ENCODE measurements at regions not wholly inside any gene's neighbourhood (a gene's known extent, or its start where the extent isn't known, plus 50 kb on each side); places are given as distances from the start of the nearest gene placed in this dataset.

GRCh38 chr16:86044881-86045590 lies 146.1 kb downstream of the IRF8 start:
- Histone ChIP-seq H3K27ac (ENCODE audit: low read depth, low read length) (no peak overlapping the region), H3K4me3 (ENCODE audit: low read depth in 1 of 2, low read length in 2 of 2) (no peak overlapping the region), H3K9ac (ENCODE audit: low read depth in 1 of 2, low read length in 2 of 2) (peak overlapping the region in 1 of 2 donors; percentile 12), H3K9me3 (ENCODE audit: control insufficient read depth in 1 of 2, low read length in 2 of 2) (no peaks in the 10 kb centered on the region), H3K4me1 (ENCODE audit: control insufficient read depth in 1 of 2, insufficient read depth in 2 of 2, low read length in 2 of 2) (peaks cover 18 to 22% of the 10 kb centered on the region in 2 donors), H3K27me3 (ENCODE audit: control insufficient read depth in 1 of 2, insufficient read depth in 2 of 2, low read length in 2 of 2) (no peaks in the 10 kb centered on the region), H3K36me3 (ENCODE audit: control insufficient read depth in 1 of 2, insufficient read depth in 2 of 2, low read length in 2 of 2) (no peaks in the 10 kb centered on the region)

- Histone ChIP-seq H3K27me3 (ENCODE audit: control insufficient read depth in 1 of 2, insufficient read depth in 2 of 2, low read length in 2 of 2) (no peaks in the 10 kb centered on the region), H3K9ac (ENCODE audit: low read depth in 1 of 2, low read length in 2 of 2) (no peak overlapping the region), H3K27ac (ENCODE audit: low read depth, low read length) (no peak overlapping the region), H3K4me3 (ENCODE audit: low read depth in 1 of 2, low read length in 2 of 2) (no peak overlapping the region), H3K4me1 (ENCODE audit: control insufficient read depth in 1 of 2, insufficient read depth in 2 of 2, low read length in 2 of 2) (peaks cover 18 to 22% of the 10 kb centered on the region in 2 donors), H3K36me3 (ENCODE audit: control insufficient read depth in 1 of 2, insufficient read depth in 2 of 2, low read length in 2 of 2) (no peaks in the 10 kb centered on the region), H3K9me3 (ENCODE audit: control insufficient read depth in 1 of 2, low read length in 2 of 2) (no peaks in the 10 kb centered on the region)
Observed at GRCh38 chr16:86045591-86045971, 146.6 kb downstream of the IRF8 start.

GRCh38 chr16:86046026-86046425 lies 147.1 kb downstream of the IRF8 start:
- Histone ChIP-seq H3K27ac (ENCODE audit: low read depth, low read length) (no peak overlapping the region), H3K9ac (ENCODE audit: low read depth in 1 of 2, low read length in 2 of 2) (no peak overlapping the region)

GRCh38 chr16:86046667-86047270 lies 147.8 kb downstream of the IRF8 start:
- Histone ChIP-seq H3K9me3 (ENCODE audit: control insufficient read depth in 1 of 2, low read length in 2 of 2) (no peaks in the 10 kb centered on the region), H3K27me3 (ENCODE audit: control insufficient read depth in 1 of 2, insufficient read depth in 2 of 2, low read length in 2 of 2) (peaks cover 0 to 5% of the 10 kb centered on the region in 2 donors), H3K9ac (ENCODE audit: low read depth in 1 of 2, low read length in 2 of 2) (no peak overlapping the region), H3K4me1 (ENCODE audit: control insufficient read depth in 1 of 2, insufficient read depth in 2 of 2, low read length in 2 of 2) (peaks cover 18 to 22% of the 10 kb centered on the region in 2 donors), H3K36me3 (ENCODE audit: control insufficient read depth in 1 of 2, insufficient read depth in 2 of 2, low read length in 2 of 2) (no peaks in the 10 kb centered on the region), H3K4me3 (ENCODE audit: low read depth in 1 of 2, low read length in 2 of 2) (no peak overlapping the region), H3K27ac (ENCODE audit: low read depth, low read length) (no peak overlapping the region)

More at GRCh38 chr16:86046026-86046425, 147.1 kb downstream of the IRF8 start:
- H3K36me3 ChIP-seq (ENCODE audit: control insufficient read depth in 1 of 2, insufficient read depth in 2 of 2, low read length in 2 of 2), result no peaks in the 10 kb centered on the region
- H3K27me3 ChIP-seq (ENCODE audit: control insufficient read depth in 1 of 2, insufficient read depth in 2 of 2, low read length in 2 of 2), result peaks cover 0 to 4% of the 10 kb centered on the region in 2 donors
- H3K4me1 ChIP-seq (ENCODE audit: control insufficient read depth in 1 of 2, insufficient read depth in 2 of 2, low read length in 2 of 2), result peaks cover 18 to 22% of the 10 kb centered on the region in 2 donors
- H3K9me3 ChIP-seq (ENCODE audit: control insufficient read depth in 1 of 2, low read length in 2 of 2), result no peaks in the 10 kb centered on the region
- no peak overlapping the region for H3K4me3 ChIP-seq (ENCODE audit: low read depth in 1 of 2, low read length in 2 of 2)

GRCh38 chr16:86048221-86048620 lies 149.3 kb downstream of the IRF8 start:
- H3K4me3 ChIP-seq (ENCODE audit: low read depth in 1 of 2, low read length in 2 of 2), result no peak overlapping the region
- H3K9me3 ChIP-seq (ENCODE audit: control insufficient read depth in 1 of 2, low read length in 2 of 2), result no peaks in the 10 kb centered on the region
- H3K9ac ChIP-seq (ENCODE audit: low read depth in 1 of 2, low read length in 2 of 2), result no peak overlapping the region
- no peaks in the 10 kb centered on the region for H3K36me3 ChIP-seq (ENCODE audit: control insufficient read depth in 1 of 2, insufficient read depth in 2 of 2, low read length in 2 of 2)
- H3K4me1 ChIP-seq (ENCODE audit: control insufficient read depth in 1 of 2, insufficient read depth in 2 of 2, low read length in 2 of 2), result peaks cover 18% of the 10 kb centered on the region in 2 donors
- H3K27ac ChIP-seq (ENCODE audit: low read depth, low read length), result no peak overlapping the region
- H3K27me3 ChIP-seq (ENCODE audit: control insufficient read depth in 1 of 2, insufficient read depth in 2 of 2, low read length in 2 of 2), result peaks cover 0 to 5% of the 10 kb centered on the region in 2 donors

GRCh38 chr16:86048882-86049585 lies 150.1 kb downstream of the IRF8 start:
- Histone ChIP-seq H3K27me3 (ENCODE audit: control insufficient read depth in 1 of 2, insufficient read depth in 2 of 2, low read length in 2 of 2) (peaks cover 0 to 5% of the 10 kb centered on the region in 2 donors), H3K36me3 (ENCODE audit: control insufficient read depth in 1 of 2, insufficient read depth in 2 of 2, low read length in 2 of 2) (no peaks in the 10 kb centered on the region), H3K9ac (ENCODE audit: low read depth in 1 of 2, low read length in 2 of 2) (no peak overlapping the region), H3K4me1 (ENCODE audit: control insufficient read depth in 1 of 2, insufficient read depth in 2 of 2, low read length in 2 of 2) (peaks cover 12 to 18% of the 10 kb centered on the region in 2 donors), H3K27ac (ENCODE audit: low read depth, low read length) (no peak overlapping the region), H3K9me3 (ENCODE audit: control insufficient read depth in 1 of 2, low read length in 2 of 2) (no peaks in the 10 kb centered on the region), H3K4me3 (ENCODE audit: low read depth in 1 of 2, low read length in 2 of 2) (no peak overlapping the region)

GRCh38 chr16:86049641-86050040 lies 150.7 kb downstream of the IRF8 start:
- Histone ChIP-seq H3K27ac (ENCODE audit: low read depth, low read length) (no peak overlapping the region), H3K27me3 (ENCODE audit: control insufficient read depth in 1 of 2, insufficient read depth in 2 of 2, low read length in 2 of 2) (peaks cover 0 to 5% of the 10 kb centered on the region in 2 donors), H3K36me3 (ENCODE audit: control insufficient read depth in 1 of 2, insufficient read depth in 2 of 2, low read length in 2 of 2) (no peaks in the 10 kb centered on the region), H3K9ac (ENCODE audit: low read depth in 1 of 2, low read length in 2 of 2) (no peak overlapping the region), H3K4me3 (ENCODE audit: low read depth in 1 of 2, low read length in 2 of 2) (no peak overlapping the region), H3K9me3 (ENCODE audit: control insufficient read depth in 1 of 2, low read length in 2 of 2) (no peaks in the 10 kb centered on the region), H3K4me1 (ENCODE audit: control insufficient read depth in 1 of 2, insufficient read depth in 2 of 2, low read length in 2 of 2) (peaks cover 7 to 14% of the 10 kb centered on the region in 2 donors)

GRCh38 chr16:86050111-86050510 lies 151.1 kb downstream of the IRF8 start:
- H3K9ac ChIP-seq (ENCODE audit: low read depth in 1 of 2, low read length in 2 of 2), result no peak overlapping the region
- no peak overlapping the region for H3K4me3 ChIP-seq (ENCODE audit: low read depth in 1 of 2, low read length in 2 of 2)
- peaks cover 0 to 5% of the 10 kb centered on the region in 2 donors for H3K27me3 ChIP-seq (ENCODE audit: control insufficient read depth in 1 of 2, insufficient read depth in 2 of 2, low read length in 2 of 2)
- H3K4me1 ChIP-seq (ENCODE audit: control insufficient read depth in 1 of 2, insufficient read depth in 2 of 2, low read length in 2 of 2), result peaks cover 3 to 10% of the 10 kb centered on the region in 2 donors
- no peak overlapping the region for H3K27ac ChIP-seq (ENCODE audit: low read depth, low read length)
- H3K9me3 ChIP-seq (ENCODE audit: control insufficient read depth in 1 of 2, low read length in 2 of 2), result no peaks in the 10 kb centered on the region
- H3K36me3 ChIP-seq (ENCODE audit: control insufficient read depth in 1 of 2, insufficient read depth in 2 of 2, low read length in 2 of 2), result no peaks in the 10 kb centered on the region

- Histone ChIP-seq H3K27ac (ENCODE audit: low read depth, low read length) (no peak overlapping the region), H3K9ac (ENCODE audit: low read depth in 1 of 2, low read length in 2 of 2) (no peak overlapping the region), H3K27me3 (ENCODE audit: control insufficient read depth in 1 of 2, insufficient read depth in 2 of 2, low read length in 2 of 2) (peaks cover 0 to 5% of the 10 kb centered on the region in 2 donors), H3K9me3 (ENCODE audit: control insufficient read depth in 1 of 2, low read length in 2 of 2) (no peaks in the 10 kb centered on the region), H3K4me1 (ENCODE audit: control insufficient read depth in 1 of 2, insufficient read depth in 2 of 2, low read length in 2 of 2) (peaks cover 0 to 4% of the 10 kb centered on the region in 2 donors), H3K36me3 (ENCODE audit: control insufficient read depth in 1 of 2, insufficient read depth in 2 of 2, low read length in 2 of 2) (no peaks in the 10 kb centered on the region), H3K4me3 (ENCODE audit: low read depth in 1 of 2, low read length in 2 of 2) (no peak overlapping the region)
Observed at GRCh38 chr16:86050591-86051367, 151.8 kb downstream of the IRF8 start.
